ENCODE measurements at regions not wholly inside any gene's neighbourhood (a gene's known extent, or its start where the extent isn't known, plus 50 kb on each side); places are given as distances from the start of the nearest gene placed in this dataset.
A peak's percentile ranks its signal among the peaks of the same experiment; 100 is the strongest.

- DNase-seq: no peak
Observed at GRCh38 chr20:11101696-11102095, 427.9 kb upstream of the JAG1 start.

- DNase-seq: no peak
Observed at GRCh38 chr20:11103866-11104265, 430.1 kb upstream of the JAG1 start.

GRCh38 chr20:11108102-11108810 lies 434.5 kb upstream of the JAG1 start:
- no peak for DNase-seq

GRCh38 chr20:11110535-11110934 lies 436.7 kb upstream of the JAG1 start:
- peak; percentile 47 for DNase-seq

- DNase-seq: no peak
Observed at GRCh38 chr20:11111191-11111590, 437.4 kb upstream of the JAG1 start.

GRCh38 chr20:11112832-11113231 lies 439.0 kb upstream of the JAG1 start:
- DNase-seq: no peak

GRCh38 chr20:11114382-11114781 lies 440.6 kb upstream of the JAG1 start:
- DNase-seq: no peak

- DNase-seq: no peak
Observed at GRCh38 chr20:11117808-11118528, 444.2 kb upstream of the JAG1 start.

GRCh38 chr20:11118802-11119380 lies 445.1 kb upstream of the JAG1 start:
- DNase-seq: no peak

- no peak for DNase-seq
Observed at GRCh38 chr20:11119573-11119972, 445.8 kb upstream of the JAG1 start.

- no peak for DNase-seq
Observed at GRCh38 chr20:11120431-11120830, 446.6 kb upstream of the JAG1 start.

- DNase-seq: no peak
Observed at GRCh38 chr20:11124849-11125505, 451.2 kb upstream of the JAG1 start.

- DNase-seq: peak; percentile 56
Observed at GRCh38 chr20:11128220-11128718, 454.5 kb upstream of the JAG1 start.

GRCh38 chr20:11128721-11129120 lies 454.9 kb upstream of the JAG1 start:
- no peak for DNase-seq

GRCh38 chr20:11130554-11131166 lies 456.9 kb upstream of the JAG1 start:
- DNase-seq: no peak

- DNase-seq: no peak
Observed at GRCh38 chr20:11132819-11133415, 459.1 kb upstream of the JAG1 start.

GRCh38 chr20:11136691-11137090 lies 462.9 kb upstream of the JAG1 start:
- DNase-seq: no peak

- DNase-seq: no peak
Observed at GRCh38 chr20:11137688-11138087, 463.9 kb upstream of the JAG1 start.

- no peak for DNase-seq
Observed at GRCh38 chr20:11140359-11140758, 466.6 kb upstream of the JAG1 start.

GRCh38 chr20:11143481-11143880 lies 469.7 kb upstream of the JAG1 start:
- DNase-seq: no peak

- peak; percentile 36 for DNase-seq
Observed at GRCh38 chr20:11144114-11144950, 470.5 kb upstream of the JAG1 start.

GRCh38 chr20:11145616-11146015 lies 471.8 kb upstream of the JAG1 start:
- DNase-seq: no peak

Data from left hindlimb (tissue), 1 donor.